ENCODE measurements at regions not wholly inside any gene's neighbourhood (a gene's known extent, or its start where the extent isn't known, plus 50 kb on each side); places are given as distances from the start of the nearest gene placed in this dataset.

DNA sequence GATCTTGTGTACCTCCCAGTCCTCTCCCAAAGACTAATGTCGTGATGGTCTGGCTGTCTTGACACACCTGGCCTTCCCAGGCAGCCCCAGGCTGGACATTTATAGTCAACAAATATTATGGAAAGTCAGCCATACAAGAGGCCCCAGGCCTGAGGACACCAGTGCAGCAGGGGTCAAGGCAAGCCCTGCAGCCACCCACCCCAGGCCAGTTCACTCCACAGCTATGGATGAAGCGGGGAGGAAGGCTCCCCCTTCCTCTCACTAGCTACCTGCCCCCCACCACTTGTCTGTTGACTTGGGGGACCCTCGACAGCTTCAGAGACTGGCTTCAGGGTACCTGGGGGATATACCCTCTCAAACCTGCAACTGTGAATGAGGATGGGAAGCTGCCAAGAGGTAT lies 132.1 kb downstream of the MRPL14 start:
- H3K36me3 ChIP-seq (ENCODE audit: control insufficient read depth, insufficient read depth, low read length): no peaks in the 10 kb centered on the region; the same call in 2 of the 3 replicates
- H3K4me3 ChIP-seq: no peak overlapping the region
- intact Hi-C loops (cut with micrococcal nuclease) (no loop called here), in situ Hi-C loops (cut with MboI) (no loop called here)
- peaks cover 3% of the 10 kb centered on the region for H3K9me1 ChIP-seq (ENCODE audit: control insufficient read depth, insufficient read depth, low read length)
- no peaks in the 10 kb centered on the region for H3K79me2 ChIP-seq (ENCODE audit: control insufficient read depth, insufficient read depth, low read length)
- H3K9me3 ChIP-seq (replicated peaks; ENCODE audit: control insufficient read depth, insufficient read depth, low read depth, low read length): no peaks in the 10 kb centered on the region
- H3K4me1 ChIP-seq (replicated peaks in 1 of 2; ENCODE audit: control insufficient read depth in 2 of 2, insufficient read depth in 2 of 2, low read length in 2 of 2): peaks cover 29 to 31% of the 10 kb centered on the region in 2 experiments
- H2AFZ ChIP-seq (ENCODE audit: low read depth, low read length): no peak overlapping the region
- ATAC-seq (no peak), FAIRE-seq (no peak), DNase-seq (ENCODE audit: extremely low read depth in 1 of 4, low spot score in 3 of 4) (no peak)
- no peaks in the 10 kb centered on the region for H4K20me1 ChIP-seq (replicated peaks; ENCODE audit: control insufficient read depth, insufficient read depth, low read length)
- H3K9ac ChIP-seq (ENCODE audit: insufficient read depth in 1 of 2, low read depth in 2 of 2, low read length in 2 of 2): peak overlapping the region in 1 of 2 experiments; percentile 21; a peak in 1 of 4 replicates
- H3K4me2 ChIP-seq (ENCODE audit: insufficient read depth, low read length): no peak overlapping the region
- no peaks in the 10 kb centered on the region for H3K27me3 ChIP-seq (ENCODE audit: control insufficient read depth in 2 of 2, insufficient read depth in 2 of 2, low read length in 2 of 2)
- CTCF ChIA-PET (ENCODE audit: low intra/inter-chr PET ratio): no interaction called here
- no TSS peak for BruUV-seq (replicated peaks)
- no peak for TF ChIP-seq MAFG (tag; conservative IDR thresholded peaks at IDR 0.05)
- TF ChIP-seq MBD2 (IDR thresholded peaks at IDR 0.05; ENCODE audit: borderline replicate concordance, low read depth): no peak
- TF ChIP-seq, protein P1, sequence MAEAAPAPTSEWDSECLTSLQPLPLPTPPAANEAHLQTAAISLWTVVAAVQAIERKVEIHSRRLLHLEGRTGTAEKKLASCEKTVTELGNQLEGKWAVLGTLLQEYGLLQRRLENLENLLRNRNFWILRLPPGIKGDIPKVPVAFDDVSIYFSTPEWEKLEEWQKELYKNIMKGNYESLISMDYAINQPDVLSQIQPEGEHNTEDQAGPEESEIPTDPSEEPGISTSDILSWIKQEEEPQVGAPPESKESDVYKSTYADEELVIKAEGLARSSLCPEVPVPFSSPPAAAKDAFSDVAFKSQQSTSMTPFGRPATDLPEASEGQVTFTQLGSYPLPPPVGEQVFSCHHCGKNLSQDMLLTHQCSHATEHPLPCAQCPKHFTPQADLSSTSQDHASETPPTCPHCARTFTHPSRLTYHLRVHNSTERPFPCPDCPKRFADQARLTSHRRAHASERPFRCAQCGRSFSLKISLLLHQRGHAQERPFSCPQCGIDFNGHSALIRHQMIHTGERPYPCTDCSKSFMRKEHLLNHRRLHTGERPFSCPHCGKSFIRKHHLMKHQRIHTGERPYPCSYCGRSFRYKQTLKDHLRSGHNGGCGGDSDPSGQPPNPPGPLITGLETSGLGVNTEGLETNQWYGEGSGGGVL (CRISPR knock-in tag; IDR thresholded peaks at IDR 0.05): no peak
- TF ChIP-seq, protein P2, sequence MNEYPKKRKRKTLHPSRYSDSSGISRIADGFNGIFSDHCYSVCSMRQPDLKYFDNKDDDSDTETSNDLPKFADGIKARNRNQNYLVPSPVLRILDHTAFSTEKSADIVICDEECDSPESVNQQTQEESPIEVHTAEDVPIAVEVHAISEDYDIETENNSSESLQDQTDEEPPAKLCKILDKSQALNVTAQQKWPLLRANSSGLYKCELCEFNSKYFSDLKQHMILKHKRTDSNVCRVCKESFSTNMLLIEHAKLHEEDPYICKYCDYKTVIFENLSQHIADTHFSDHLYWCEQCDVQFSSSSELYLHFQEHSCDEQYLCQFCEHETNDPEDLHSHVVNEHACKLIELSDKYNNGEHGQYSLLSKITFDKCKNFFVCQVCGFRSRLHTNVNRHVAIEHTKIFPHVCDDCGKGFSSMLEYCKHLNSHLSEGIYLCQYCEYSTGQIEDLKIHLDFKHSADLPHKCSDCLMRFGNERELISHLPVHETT (CRISPR knock-in tag; conservative IDR thresholded peaks at IDR 0.05 in 1 of 2, IDR thresholded peaks at IDR 0.05 in 1 of 2): no peak
- TF ChIP-seq ZNF551 (CRISPR knock-in tag; IDR thresholded peaks at IDR 0.05): no peak
- TF ChIP-seq, protein P3, sequence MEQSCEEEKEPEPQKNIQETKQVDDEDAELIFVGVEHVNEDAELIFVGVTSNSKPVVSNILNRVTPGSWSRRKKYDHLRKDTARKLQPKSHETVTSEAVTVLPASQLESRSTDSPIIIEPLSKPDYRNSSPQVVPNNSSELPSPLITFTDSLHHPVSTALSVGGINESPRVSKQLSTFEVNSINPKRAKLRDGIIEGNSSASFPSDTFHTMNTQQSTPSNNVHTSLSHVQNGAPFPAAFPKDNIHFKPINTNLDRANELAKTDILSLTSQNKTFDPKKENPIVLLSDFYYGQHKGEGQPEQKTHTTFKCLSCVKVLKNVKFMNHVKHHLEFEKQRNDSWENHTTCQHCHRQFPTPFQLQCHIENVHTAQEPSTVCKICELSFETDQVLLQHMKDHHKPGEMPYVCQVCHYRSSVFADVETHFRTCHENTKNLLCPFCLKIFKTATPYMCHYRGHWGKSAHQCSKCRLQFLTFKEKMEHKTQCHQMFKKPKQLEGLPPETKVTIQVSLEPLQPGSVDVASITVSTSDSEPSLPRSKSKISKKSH (CRISPR knock-in tag; IDR thresholded peaks at IDR 0.05): no peak
- POLR2A ChIA-PET: interaction anchor here (0.6 to 2.2 kb wide), 4 partner anchors 9 to 34 kb away, joined by 3 to 6 read pairs (median 4); no protein-coding TSS in a partner anchor
- H3K27ac ChIP-seq (ENCODE audit: extremely low read depth, low read depth, low read length): no peak overlapping the region
- 45% methylated on average over 3 of the region's 3 CpGs for WGBS (ENCODE audit: insufficient coverage, low coverage, missing lambda C conversion rate)

Data from K562 (cell line).